Left forelimb (tissue), 1 donor: ENCODE measurements at regions not wholly inside any gene's neighbourhood (a gene's known extent, or its start where the extent isn't known, plus 50 kb on each side); places are given as distances from the start of the nearest gene placed in this dataset.
"Not testable (repeated sequence)": the region's sequence is repeated elsewhere in the genome, so short reads cannot be mapped to it uniquely, and the experiment has no call there.

Experiments used
- DNase-seq: peaks from one replicate; pipeline ENCODE4 v3.0.0-alpha.2; 2018; ENCODE audit warnings: low spot score

GRCh38 chr14:101616202-101616601 is 54.9 kb downstream of the DIO3 start:
- DNase-seq = no peak

DNA sequence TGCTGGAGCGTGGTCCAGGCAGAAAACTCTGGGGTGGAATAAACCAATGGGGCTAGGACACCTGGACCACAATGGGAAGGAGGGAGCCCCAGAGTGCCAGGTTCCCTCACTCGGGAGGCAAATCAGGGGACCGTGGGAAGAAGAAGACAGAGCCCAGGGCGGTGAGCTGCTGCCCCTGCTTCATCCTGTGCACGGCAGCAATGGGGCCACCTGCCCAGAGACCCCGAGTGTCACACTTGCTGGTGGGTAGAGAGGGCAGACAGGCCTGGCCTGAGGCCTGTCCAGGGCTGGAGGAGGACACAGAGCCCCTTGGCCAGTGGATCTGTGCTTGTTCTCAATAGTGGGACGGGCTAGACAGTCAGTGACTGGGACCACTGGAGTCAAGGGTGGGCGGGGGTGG is 58.2 kb downstream of the DIO3 start:
- no peak for DNase-seq

- DNase-seq = peak; percentile 64
These were observed 58.9 kb downstream of the DIO3 start for GRCh38 chr14:101620031-101620788.

- DNase-seq = peak; percentile 60
These were observed 59.8 kb downstream of the DIO3 start for GRCh38 chr14:101620821-101621785.

DNA sequence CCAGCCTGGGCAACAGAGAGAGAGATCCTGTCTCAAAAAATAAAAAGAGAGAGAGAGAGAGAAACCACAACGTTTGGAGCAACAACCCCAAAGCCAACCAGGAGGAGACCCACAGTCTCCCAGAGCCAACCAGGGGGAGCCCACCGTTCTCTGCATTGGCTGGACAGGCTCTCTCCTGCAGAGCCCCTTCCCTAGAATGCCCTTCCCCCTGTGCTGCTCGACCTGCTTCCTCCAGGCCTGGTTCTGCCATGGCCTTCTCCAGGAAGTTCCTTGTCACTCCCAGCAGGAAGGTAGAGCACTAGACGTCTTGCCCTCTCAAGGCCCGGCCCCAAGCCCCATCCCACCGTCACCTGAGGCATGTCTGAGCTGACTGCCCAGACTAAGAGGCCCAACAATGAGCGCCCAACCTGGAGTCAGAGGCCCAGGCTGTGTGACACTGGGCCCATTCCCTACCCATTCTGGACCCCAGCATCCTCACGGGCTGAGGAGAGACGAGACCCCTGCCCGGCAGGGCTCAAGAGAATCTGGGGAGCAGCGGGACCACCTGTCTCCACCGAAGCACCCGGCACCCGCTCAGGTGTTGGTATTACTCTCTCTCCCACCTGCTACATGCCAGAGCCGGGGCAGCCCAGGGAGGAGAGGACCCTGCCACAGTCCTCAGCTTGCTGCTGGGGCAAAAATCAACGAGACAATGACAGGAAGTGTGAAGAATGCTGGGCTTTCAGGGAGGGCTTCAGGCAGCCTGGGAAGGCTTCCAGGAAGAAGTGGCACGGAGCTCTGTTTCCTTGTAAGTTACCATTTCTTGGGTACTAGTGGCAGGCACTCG is 61.2 kb downstream of the DIO3 start:
- peak; percentile 56 for DNase-seq

GRCh38 chr14:101623077-101623372 is 61.7 kb downstream of the DIO3 start:
- no peak for DNase-seq

DNA sequence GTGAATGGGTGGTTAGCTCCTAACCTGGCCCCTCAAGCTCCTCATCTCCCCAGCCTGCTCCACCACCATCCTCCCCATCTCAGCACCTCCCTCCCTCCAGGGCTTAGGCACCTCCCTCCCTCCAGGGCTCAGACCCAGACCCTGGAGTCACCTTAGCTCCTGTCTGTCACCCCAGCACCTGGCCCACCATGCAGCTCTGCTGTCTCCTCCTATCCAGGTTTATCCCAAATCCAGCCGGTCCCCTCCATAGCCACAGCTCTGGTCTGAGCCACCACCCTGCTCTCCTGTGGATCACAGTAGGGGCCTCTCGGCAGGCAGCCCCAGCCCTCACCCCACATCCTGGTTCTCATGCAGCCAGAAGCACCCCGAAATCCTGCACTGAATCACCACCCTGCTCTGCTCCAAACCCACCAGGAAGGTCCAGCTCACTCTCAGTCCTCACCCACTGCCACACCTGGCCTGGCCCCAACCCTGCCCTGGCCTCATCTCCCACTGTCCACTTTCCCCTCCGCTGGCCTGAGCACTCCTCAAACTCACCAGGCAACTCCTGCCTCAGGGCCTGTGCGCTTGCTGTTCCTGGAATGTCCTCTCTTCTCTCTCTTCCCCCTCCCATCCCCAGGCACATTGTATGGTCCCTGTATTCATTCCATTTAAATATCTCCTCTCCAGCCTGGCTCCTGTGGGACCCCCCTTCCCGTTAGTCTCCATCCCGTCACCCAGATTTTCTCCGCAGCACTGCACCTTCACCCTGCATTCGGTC is 62.6 kb downstream of the DIO3 start:
- peak; percentile 54 for DNase-seq

DNA sequence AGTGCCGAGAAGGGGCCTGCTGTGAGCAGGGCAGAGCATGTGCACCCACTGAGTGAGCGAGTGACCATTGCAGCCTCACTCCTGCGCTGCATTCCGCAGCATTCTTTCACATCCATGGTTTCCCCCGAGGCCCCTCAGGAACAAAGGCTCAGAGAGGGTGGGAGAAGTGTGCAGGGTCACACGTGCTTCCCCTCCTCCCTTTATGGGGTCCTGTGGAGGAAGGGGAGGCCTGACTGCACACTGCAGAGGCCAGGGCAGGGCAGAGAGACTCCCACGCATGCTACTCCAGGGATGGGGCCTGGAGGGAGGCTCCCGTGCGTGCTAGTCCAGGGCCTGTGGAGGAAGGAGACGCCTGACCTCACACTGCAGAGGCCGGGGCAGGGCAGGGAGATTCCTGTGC is 63.2 kb downstream of the DIO3 start:
- no peak for DNase-seq

DNA sequence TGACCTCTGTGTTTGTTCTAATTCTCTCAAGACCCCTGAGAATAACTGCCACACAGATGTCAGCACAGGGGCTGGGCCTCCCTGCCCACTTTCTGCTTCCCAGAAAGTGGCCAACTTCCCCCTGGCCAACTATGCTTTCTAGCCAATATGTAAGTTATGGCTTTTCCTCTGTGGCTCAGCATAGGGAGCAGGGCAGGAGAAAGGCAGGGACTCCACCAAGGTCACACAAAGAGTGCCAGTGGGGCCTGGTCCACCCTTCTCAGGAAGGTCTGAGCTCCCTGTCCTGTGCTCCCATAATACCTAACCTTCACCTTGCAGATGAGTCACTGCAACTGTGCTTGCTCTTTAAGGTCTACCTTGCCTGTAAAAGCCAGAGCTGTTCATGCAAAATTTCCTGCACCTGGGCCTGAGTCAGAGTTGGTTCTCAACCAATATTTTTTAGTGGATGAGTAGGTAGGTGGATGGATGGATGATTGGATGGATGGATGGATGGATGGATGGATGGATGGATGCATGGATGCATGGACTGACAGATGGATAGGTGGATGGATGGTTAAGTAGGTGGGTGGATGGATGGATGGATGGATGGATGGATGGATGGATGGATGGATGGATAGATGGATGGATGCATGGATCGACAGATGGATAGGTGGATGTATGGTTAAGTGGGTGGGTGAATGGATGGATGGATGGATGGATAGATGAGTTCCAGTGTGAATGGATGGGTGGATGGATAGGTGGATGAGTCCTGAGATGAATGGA is 64.2 kb downstream of the DIO3 start:
- no peak for DNase-seq

- no peak for DNase-seq
These were observed 65.0 kb downstream of the DIO3 start for GRCh38 chr14:101626331-101626730.

- DNase-seq = peak; percentile 61
These were observed 66.6 kb downstream of the DIO3 start for GRCh38 chr14:101627915-101628262.

- peak; percentile 87 for DNase-seq
These were observed 67.2 kb downstream of the DIO3 start for GRCh38 chr14:101628471-101628966.

DNA sequence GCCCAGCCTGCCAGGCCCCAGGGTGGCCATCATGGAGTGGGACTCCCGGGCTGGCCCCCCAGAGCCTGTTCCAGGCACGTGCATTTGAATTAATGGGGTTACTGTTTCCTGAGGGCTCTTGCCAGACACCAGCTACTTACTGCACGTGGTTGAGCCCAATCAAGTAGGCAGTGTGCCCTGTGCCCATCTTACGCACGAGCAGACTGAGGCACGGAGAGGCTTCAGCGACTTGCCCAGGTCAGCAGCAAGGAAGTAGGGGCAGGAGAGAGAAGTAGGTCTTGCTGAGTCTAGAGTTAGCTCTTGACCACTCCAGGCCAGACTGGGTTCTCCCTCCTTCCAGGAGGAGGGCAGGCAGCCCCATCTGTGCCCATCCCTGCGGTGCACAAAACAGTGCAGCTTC is 67.7 kb downstream of the DIO3 start:
- no peak for DNase-seq

- DNase-seq = no peak
These were observed 69.0 kb downstream of the DIO3 start for GRCh38 chr14:101630056-101630965.

- DNase-seq = no peak
These were observed 69.9 kb downstream of the DIO3 start for GRCh38 chr14:101631199-101631598.

GRCh38 chr14:101631970-101632369 is 70.7 kb downstream of the DIO3 start:
- DNase-seq = not testable (repeated sequence)

- no peak for DNase-seq
These were observed 71.2 kb downstream of the DIO3 start for GRCh38 chr14:101632520-101632919.

DNA sequence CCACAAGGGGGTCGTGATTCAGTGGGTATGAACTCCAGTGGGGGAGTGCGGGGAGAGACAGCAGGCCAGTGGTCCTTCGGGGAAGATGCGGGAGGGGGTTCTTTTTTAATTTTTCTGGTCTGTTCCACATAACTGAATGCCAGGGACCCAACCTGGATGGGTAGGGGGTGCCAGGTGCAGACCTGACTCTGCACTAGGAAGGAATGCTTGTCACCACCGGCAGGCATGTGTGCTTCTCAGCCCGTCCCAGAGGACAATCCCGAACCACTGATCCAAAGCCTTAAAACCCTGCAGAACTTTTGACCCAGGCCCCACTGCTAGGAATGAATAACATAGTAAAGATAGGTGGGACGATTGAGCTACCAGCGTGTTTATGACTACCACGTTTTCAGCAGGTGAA is 72.0 kb downstream of the DIO3 start:
- DNase-seq = no peak

DNA sequence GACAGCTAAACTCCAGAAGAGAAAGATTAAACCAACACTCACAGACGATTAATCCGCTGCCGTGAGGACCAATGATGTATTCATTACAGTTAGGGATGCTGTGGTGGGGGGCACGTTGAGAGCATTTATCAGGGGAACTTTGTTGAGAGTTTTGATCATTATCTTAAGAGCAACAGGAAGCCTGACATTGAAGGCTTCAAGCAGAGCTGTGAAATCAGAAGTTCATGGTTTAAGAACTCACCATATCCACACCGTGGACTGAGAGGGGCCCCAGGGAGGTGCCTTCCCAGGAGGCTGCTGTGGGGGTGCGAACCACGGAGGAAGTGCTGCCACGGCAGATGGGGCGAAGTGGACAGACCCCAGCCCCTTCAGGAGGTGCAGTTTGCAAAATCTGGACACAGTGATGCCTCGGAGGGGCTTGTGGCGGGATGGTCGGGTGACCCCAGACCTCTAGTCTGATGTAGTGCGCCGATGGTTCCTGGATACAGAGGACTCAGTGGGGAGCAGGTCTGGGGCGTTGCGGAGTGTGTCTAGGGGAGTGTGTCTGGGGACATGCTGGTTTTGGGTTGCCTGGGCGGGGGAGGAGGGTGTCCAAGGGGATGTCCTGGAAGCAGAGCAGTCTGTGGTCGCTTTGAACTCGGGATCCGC is 73.0 kb downstream of the DIO3 start:
- no peak for DNase-seq
